ENCODE measurements at regions not wholly inside any gene's neighbourhood (a gene's known extent, or its start where the extent isn't known, plus 50 kb on each side); places are given as distances from the start of the nearest gene placed in this dataset.

GRCh38 chr9:20041697-20042081, 252.9 kb upstream of the SLC24A2 start:
- TF ChIP-seq, protein P1, sequence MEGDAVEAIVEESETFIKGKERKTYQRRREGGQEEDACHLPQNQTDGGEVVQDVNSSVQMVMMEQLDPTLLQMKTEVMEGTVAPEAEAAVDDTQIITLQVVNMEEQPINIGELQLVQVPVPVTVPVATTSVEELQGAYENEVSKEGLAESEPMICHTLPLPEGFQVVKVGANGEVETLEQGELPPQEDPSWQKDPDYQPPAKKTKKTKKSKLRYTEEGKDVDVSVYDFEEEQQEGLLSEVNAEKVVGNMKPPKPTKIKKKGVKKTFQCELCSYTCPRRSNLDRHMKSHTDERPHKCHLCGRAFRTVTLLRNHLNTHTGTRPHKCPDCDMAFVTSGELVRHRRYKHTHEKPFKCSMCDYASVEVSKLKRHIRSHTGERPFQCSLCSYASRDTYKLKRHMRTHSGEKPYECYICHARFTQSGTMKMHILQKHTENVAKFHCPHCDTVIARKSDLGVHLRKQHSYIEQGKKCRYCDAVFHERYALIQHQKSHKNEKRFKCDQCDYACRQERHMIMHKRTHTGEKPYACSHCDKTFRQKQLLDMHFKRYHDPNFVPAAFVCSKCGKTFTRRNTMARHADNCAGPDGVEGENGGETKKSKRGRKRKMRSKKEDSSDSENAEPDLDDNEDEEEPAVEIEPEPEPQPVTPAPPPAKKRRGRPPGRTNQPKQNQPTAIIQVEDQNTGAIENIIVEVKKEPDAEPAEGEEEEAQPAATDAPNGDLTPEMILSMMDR (IDR thresholded peaks at IDR 0.05): no peak

- TF ChIP-seq, protein P1 (IDR thresholded peaks at IDR 0.05): no peak
Observed at GRCh38 chr9:20040991-20041696, 252.3 kb upstream of the SLC24A2 start.

- TF ChIP-seq, protein P1 (IDR thresholded peaks at IDR 0.05): no peak
Observed at GRCh38 chr9:20037699-20038098, 248.9 kb upstream of the SLC24A2 start.

DNA sequence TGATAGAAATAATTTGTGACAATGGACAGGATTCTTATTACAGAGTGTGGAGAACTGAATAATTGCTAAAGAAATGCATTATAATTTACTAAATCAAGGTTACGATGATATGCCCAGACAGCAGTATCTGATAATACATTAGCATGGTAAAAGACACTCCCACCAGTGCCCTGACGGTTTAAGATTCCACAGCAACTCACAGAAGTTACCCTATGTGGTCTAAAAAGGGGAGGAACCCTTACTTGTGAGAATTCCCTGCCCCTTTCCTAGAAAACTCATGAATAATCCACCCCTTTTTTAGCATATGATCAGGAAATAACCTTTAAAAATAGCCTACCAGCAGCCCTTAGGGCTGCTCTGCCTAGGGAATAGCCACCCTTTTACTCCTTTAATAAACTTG, 244.7 kb upstream of the SLC24A2 start:
- TF ChIP-seq, protein P1 (IDR thresholded peaks at IDR 0.05): no peak

DNA sequence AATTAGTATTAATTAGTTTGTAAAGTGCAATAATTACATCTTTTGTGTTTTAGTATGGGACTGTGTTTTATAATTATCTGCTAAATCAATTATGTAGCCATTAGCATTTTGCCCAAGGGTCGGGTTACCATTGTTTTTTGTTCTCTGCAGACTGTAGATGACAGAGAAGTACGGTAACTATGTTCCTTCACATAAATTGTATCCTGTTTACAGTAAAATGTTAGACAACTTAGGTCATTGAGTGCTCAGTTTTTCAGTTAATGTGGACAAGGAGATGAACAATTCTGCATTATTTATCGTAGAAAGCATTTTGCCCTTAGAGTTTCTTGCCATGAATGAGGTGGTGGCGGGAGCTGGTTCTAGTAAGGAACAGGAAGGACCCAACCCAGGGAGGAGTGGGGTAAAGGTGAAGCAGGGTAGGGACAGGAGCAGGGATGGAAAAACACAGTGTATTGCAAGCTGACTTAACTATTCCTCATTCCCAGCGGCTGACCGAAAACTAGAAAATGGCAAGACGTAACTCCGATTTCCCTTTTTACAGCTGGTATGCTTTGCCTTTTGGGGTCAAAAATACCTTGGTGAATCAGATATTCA, 243.7 kb upstream of the SLC24A2 start:
- TF ChIP-seq, protein P1 (IDR thresholded peaks at IDR 0.05): no peak

GRCh38 chr9:20031836-20032235, 243.0 kb upstream of the SLC24A2 start:
- TF ChIP-seq, protein P1 (IDR thresholded peaks at IDR 0.05): no peak

DNA sequence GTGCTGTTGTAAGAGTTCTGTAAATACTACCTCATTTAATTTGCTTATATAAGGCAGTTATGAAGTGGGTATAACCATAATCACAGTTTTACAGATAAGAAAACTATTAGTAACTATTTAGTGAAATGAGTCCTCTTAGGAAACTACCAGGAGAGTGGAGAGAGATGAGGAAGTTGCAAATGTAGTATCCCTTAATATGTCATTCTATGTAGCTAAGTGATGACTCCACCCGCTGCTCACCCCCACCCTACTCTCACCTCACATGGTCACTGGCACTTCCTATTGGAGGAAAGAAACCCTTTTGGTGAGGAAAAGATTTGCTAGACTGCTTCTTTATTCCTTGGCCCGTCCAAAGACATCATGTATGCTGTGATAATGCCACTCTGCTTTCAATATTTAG, 241.8 kb upstream of the SLC24A2 start:
- TF ChIP-seq, protein P1 (IDR thresholded peaks at IDR 0.05): no peak
